ENCODE measurements at regions not wholly inside any gene's neighbourhood (a gene's known extent, or its start where the extent isn't known, plus 50 kb on each side); places are given as distances from the start of the nearest gene placed in this dataset.
"Not testable (repeated sequence)": the region's sequence is repeated elsewhere in the genome, so short reads cannot be mapped to it uniquely, and the experiment has no call there.

DNA sequence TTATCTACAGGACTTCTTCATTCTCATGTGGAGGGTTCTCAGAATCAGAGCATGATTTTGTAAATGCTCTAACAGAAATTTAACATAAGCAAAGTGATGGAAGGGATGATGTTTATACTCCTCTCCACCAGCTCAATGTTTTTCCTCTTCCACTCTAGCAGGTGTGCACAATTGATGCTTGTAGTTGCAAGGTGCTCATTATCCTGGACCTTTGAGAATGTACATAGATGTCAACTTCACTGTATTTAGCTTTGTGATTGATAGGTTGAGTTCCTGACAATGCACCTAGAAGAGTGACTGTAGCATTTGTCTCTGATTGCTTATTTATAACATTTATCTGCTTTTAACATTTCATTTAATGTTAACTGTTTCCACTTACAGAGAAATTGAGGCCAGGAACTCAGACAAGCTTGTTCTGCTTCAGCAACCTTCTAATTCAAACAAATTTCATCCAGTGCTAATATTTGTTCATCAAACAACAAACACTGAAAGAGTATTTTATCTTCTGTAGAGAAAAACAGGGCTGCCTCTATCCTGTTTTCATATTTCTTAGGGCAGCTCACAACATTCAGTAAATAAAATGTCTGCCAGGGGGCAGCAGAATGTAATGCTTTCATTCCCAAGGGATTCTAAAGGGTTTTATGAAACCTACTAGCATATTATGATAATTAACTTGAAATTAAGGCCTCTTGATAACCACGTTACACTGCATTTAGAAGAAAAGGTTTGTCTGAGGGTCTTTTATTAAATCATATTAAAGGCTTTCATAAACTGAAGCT is 127.9 kb upstream of the NOL4 start:
- no peak for DNase-seq

DNA sequence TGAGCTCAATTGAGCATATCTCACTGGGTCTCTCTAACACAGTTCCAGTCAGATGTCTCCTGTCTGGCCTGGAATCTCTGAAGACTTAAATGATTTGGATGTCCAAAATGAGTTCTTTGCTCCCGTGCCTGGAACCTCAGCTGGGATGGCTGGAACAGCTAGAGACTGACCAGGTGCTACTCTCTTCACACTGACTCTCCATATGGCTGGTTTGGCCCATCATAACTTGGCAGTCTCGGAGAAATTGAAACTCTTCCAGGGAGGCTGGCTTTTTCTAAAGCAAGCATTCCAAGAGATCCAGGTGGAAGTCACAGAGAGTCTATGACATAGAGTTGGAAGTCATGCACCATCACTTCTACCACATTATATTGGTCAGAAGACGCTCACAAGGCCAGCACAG is 129.6 kb upstream of the NOL4 start:
- DNase-seq, result no peak

DNA sequence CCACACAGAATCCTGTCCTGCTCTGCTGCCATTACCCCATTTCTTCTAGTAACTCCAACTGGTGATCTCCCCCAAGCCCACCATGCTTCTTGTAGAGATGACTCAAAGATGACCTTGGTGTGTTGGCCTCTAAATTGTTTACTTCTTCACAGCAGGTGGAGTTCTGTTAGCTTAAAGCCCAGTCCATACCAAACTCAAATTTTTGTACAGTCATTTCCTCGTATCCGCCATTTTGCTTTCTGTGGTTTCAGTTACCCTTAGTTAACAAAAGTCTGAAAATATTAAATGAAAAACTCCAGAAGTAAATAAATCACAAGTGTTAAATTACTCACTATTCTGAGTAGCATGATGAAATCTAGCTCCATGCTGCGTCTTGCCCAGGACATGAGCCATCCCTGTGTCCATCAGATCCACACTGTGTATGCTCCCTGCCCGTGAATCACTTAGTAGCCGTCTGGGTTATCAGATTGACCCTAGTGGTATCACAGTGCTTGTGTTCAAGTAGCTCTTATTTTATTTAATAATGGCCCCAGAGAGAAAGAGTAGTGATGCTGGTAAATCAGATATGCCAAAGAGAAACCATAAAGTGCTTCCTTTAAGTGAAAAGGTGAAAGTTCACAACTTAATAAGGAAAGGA is 133.3 kb upstream of the NOL4 start:
- DNase-seq, result no peak

DNA sequence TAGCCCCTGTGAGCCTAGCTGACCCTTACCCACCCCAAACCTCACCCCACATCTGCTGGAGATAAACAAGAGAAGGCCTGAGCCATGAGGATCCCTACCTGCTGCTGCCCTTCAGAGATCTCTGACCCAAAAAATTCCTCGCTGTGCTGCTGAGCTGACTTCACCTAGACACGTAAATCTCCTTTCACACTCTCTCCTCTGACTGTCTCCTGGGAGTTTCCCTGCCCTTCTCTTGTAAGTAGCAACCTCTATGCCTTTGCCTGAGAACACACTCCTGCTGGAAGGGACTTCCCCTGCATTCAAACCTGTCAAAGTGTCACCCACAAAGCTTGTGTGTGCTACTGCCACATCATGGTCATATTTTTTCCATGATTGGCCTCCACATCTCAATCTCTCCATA is 134.2 kb upstream of the NOL4 start:
- DNase-seq, result no peak

DNA sequence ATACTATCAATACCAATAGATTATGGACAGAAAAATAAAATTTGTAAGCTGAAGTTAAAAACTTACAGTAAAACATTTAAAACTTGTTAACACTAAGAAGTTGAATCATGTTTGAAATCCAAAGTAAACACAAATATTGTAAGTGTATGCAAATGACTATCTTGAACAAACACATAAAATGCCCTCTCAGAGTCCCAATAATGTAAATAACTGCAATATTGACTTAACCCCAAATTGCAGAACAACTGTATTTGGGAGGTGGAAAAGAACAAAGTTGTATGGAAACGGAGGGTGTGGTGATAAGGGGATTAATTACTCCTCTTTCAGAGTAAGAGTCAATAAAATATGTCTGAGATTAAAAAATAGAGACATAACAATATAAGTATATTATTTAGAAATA is 140.0 kb upstream of the NOL4 start:
- DNase-seq, result no peak

DNA sequence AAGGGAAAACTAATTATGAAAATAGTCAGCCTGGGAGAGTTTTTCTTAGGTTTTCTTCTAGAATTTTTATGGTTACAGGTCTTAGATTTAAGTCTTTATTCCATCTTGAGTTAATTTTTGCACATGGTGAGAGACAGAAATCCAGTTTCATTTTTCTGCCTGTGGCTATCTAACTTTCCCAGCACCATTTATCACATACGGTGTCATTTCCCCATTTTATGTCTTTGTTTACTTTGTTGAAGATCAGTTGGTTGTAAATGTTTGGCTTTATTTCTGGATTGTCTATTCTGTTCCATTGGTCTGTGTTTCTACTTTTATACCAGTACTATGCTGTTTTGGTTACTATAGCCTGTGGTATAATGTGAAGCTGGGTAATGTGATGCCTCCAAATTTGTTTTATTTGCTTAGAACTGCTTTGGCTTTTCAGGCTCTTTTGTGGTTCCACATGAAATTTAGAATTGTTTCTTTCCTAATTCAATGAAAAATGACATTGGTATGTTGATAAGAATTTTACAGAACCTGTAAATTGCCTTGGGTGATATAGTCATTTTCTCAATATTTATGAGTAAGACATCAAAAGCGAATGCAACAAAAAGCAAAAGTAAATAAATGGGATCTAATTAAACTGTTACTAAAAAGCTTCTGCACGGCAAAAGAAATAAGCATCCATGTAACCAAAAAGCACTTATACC is 146.1 kb upstream of the NOL4 start:
- no peak for DNase-seq

DNA sequence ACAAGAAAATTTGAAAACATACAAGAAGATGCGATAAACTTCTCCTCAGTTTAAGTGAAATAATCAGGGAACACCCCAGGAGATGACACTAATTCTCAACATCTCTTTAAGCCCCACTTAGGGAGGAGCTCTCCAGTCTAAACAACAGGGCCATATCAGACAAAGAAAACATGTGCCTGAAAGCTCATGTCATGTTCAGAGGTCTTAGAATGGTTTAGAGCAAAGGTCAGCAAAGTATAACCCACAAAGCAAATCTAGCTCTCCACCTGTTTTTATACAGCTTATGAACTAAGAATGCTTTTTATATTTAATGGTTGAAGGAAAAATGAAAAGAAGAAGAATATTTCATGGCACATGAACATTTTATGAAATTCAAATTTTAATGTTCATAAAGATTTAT is 155.6 kb upstream of the NOL4 start:
- DNase-seq, result no peak

DNA sequence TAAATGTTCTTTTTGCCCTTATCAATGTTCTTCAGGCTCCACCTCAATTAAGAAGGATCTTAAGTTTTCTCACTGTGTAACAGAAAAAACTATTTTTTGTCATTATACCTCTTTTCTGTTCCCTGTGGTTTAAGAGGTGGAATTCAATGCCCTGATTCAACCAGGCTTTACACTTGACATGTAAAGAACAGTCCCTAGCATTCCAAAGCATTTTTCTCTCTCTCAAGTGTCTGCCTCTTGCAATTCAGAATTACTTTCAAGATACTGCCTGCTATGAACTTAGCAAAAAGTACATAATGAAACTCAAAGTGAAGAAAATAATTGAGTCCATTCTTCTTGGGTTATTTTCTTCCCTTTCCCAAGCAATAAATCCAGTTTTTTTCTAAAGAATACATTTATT is 160.6 kb upstream of the NOL4 start:
- DNase-seq, result no peak

DNA sequence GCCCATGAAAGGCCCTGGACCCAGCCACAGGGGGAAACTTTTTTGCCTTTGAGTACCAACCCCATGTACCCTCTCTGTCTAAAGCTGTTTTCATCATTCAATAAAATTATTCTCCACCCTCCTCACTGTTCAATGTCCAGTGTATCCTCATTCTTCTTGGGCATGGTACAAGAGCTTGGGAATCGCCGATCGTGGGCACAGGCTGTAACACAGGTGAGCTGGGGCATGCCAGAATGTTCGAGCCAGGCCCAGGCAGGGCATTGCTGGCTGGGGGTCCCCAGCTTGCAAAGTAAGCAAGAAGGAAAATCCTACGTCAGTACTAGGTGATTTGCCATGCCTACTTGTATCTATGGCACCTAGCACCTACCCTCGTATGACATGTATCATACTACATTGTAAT is 162.1 kb upstream of the NOL4 start:
- DNase-seq, result no peak

DNA sequence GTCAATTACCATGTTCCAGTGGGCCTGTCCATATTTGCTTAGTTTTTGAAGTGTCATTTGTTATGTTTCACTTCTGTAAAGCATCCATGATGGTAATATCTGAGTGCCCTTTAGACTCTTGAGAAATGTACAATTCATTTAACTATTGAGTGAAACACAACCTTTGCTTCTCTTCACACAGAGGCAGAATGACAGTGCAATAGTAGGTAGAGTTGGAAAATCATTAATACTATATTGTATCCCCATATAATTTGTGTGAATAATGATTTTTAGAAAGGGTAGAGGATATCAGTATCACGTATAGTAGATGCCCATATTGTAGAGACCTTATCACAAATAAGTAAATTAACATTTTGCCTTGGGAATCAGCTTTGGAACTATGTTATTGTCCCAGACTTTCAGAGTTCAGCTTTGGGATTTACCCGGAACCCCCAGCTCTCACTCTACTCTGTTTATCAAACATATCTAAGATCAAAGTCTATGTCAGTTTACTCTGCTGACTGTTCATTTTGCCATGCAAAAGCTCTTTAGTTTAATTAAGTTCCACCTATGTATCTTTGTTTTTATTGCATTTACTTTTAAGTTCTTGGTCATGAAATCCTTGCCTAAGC is 172.7 kb upstream of the NOL4 start:
- no peak for DNase-seq

DNA sequence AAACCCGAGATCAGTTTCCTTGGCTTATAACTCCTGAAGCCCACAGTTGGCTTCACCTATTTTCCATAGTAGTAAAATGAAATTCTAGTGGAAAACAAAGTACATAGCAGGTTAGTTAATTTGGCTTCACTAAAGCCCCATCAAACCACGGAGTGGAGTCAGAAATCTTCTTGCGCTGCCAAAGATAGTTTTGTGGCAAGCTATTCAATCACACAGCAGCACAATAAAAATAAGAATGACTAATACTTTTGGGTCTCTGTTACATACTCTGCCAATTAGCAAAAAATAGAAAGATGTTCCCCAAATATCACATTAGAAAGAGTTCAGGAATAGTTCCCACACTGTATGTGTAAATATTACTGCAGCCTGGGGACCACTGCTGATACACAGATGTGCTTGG is 175.2 kb upstream of the NOL4 start:
- no peak for DNase-seq

DNA sequence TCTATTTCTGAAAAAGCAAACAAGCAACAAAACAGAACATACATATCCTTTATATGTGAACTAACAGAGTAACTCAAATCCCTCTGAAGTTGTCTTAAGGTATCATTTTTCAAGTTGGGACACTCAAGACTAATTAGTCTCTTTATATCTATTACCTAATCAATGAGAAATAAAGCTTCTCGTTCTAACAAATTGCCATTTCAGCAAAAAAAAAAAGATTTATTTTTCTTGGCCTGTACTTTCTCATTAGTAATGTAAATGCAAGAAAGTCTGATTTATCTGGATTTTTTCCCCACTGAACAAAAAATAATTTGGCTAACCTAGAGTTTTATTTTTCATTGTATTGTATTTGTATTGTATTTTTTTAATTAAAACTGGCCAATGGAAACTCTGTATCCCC is 176.1 kb upstream of the NOL4 start:
- DNase-seq, result no peak

DNA sequence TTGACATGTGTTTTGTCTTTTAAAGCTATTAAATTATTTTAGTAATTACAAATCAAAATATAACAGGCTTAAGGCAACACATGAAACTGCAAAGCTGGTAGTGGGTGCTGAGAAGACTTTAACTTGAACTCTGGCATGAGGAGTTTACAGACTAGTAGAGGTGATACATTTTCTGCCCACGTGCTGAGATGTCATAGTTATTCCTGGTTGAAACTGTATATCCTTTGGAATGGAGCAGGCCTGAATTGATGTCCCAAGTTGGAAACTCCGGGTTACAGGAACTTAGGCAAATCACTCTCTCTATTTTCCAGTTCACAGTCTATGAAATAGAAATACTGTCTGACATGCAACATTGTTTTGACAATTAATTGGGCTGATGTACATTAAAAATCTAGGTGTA is 177.1 kb upstream of the NOL4 start:
- DNase-seq, result no peak

DNA sequence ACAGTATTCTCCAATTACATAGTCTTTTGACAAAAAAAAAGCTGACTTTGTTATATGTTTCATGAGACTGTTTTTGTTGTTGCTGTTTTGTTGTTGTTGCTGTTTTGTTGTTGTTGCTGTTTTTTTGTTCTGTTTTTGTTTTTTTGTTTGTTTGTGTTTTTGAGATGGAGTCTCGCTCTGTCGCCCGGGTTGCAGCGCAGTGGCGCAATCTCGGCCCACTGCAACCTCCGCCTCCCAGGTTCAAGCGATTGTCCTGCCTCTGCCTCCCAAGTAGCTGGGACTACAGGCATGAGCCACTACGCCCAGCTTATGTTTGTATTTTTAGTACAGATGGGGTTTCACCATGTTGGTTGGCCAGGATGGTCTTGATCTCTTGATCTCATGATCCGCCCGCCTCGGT is 182.8 kb upstream of the NOL4 start:
- DNase-seq, result not testable (repeated sequence)

DNA sequence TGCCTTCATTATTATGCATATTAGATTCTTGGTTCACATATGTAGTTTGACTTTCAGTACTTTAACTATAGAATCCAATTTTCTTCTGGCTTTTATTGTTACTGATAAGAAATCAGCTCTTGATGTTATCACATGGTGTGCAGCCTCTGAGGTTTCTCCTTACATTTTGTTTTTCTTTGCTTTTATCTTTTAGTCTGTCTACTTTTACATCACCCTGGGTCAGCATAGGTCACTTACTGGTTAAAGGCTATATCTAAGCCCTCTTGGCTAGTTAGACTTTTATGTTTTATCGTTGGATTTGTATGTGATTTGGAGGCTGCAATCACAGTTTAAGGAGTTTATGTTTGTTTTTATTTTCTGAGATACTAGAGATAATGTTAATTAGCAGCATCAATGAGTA is 187.2 kb upstream of the NOL4 start:
- DNase-seq, result no peak

DNA sequence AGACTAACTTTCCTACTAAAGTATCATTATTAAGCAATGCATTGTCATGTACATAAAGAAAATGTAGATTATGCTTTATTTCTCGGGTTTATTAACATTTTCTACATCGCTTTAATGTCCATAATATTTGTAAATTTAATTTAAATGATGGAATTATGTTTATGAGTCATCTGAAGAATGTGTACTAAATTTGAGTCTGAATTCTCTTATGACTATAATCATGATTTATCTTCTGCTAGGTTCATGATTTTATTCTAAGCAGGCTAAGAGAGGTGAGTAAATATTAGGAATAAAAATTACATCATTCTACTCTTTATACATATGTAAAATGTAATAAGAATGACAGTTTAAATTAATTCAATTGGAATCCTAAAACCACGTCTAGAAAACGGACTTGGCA is 206.3 kb upstream of the NOL4 start:
- DNase-seq, result no peak

DNA sequence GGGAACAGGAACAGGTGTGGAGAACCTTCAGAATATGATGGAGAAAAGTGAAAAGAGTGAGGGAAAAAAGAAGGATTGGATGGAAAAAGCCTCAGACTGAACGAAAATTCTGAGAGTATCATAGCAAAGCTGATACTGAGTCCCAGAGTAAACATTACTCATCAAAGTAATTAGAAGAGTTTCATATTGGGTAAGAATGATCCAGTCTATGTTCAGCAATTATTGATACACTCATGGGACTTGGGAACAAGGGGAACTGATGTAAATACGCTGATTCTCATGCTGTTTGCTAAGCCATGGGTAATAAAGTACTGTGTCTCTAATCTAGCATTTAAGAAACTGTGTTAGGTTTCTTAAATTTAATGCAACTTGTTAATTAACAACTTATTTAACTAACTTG is 219.9 kb upstream of the NOL4 start:
- DNase-seq, result no peak

DNA sequence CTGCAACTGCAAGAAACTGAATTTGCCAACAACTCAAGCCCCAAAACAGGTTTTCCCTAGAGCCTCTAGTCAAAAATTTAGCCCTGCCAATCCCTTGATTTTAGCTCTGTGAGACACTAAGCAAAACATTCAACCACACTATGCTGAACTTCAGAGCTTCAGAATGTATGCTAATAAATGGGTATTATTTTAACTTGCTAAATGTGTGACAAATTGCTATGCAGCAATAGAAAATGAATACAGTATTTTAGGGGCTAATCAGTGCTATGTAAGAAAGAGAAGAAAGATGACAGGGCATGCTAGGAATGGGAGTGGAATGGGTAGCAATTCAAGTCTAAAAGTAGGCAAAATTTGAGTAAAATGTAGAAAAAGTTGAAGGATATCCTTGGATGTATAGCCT is 223.9 kb upstream of the NOL4 start:
- DNase-seq, result no peak

DNA sequence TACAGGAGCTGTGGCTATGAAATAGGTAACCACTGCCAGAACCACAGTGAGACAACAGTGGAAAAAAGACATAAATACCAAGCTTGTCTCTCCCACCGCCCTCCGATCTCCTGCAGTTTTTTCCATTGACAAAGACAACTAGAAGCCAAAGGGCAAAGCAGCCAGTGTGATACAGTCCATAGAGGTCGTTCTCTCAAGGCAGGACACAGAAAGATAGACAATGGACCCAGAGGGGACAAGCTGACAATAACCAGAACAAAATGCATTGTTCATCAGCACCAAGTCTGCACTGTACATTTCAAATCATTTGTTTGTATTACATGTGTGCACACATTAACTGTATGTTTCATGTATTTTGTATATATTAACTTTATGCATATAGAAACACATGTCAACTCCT is 233.0 kb upstream of the NOL4 start:
- DNase-seq, result no peak

DNA sequence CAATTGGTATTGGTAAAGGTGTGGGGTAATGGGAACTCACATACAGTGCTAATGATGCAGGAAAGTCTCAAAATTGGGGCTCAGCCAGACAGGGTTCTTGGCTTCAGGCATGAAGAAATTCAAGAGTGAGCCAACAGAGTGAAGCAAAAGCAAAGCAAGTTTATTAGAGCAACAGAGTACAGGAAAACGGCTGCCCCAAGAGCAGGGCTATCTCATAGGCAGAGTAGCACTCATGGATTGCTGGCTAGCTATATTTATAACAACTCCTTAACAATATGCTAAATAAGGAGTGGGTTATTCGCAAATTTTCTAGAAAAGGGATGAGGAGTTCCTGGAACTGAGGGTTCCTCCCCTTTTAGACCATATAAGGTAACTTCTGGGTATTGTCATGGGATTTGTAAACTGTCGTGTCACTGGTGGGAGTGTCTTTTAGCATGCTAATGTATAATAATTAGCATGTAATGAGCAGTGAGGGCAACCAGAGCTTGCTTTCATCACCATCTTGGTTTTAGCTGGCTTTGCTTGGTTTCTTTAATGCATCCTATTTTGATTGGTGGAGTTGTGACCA is 233.8 kb upstream of the NOL4 start:
- DNase-seq, result no peak

DNA sequence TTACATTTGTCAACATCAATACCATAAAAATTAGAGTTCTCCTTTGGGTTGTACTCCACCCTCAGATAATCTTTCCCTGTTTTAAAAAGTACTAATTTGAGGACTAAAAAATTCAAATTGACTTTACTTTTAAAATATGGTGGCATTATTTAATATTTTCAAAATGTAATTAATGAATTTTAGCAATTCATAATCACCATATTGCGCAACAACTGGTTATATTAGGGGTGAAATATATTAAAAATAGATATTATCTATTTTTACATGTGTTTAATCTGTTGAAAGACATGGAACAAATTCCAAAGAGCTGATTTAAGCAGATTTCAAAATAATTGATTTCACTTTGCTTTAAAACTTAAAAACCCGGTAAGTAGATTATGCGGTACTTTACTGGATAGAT is 236.6 kb upstream of the NOL4 start:
- DNase-seq, result no peak

DNA sequence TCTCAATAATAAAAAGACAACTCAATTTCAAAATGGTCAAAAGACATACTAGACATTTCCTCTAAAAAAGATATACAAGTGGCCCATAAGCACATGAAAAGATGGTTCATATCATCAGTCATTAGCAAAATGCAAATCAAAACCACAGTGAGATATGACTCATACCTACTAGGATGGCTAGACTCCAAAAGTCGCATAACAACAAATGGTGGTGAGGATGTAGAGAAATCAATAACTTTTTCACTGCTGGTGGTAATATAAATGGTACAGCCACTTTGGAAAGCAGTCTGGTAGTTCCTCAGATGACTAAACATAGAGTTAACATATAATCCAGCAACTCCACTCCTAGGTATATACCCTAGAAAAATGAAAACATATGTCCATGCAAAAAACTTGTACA is 242.3 kb upstream of the NOL4 start:
- no peak for DNase-seq

DNA sequence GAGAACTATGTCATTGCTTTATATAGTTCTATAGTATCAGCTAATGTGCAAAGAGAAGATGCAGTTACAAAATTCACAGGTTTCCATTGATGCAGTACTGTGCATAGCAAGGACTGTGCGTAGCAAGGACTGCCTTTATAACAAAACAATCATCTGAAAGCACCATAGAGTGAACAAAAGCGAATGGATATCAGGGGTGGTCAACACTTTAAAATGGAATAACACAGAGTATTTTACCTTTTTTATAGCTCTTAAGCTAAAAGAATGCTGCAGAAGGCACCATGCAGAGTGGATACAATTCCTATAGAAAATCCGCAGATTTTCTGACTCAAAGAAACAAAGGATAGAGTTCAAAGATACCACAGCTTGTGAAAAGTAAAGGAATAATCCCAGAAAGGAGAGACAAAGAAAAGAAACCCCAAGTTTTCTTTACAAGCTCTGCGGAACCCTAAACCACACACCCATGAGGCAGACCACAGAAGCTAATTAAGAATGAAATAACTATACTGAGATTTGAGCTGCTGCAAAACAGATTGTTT is 229.9 kb upstream of the DTNA start:
- no peak for DNase-seq

All from NCI-H226 (cell line).